GM20431 (cell line): ENCODE measurements at regions not wholly inside any gene's neighbourhood (a gene's known extent, or its start where the extent isn't known, plus 50 kb on each side); places are given as distances from the start of the nearest gene placed in this dataset.
"Not testable (repeated sequence)": the region's sequence is repeated elsewhere in the genome, so short reads cannot be mapped to it uniquely, and the experiment has no call there.

Source experiments
- in situ Hi-C: fragments of 300-500 bp; cut with MseI, MboI; formaldehyde crosslinking; loops from one replicate; pipeline ENCODE4 v1.15.0; 2020; ENCODE audit warnings: low sequenced_read_pairs; ENCODE audit not compliant: unreplicated experiment

- in situ Hi-C loops: no loop called here
These were observed 95.0 kb upstream of the PCSK1 start for GRCh38 chr5:96527768-96528661.

GRCh38 chr5:96528826-96529474, 95.9 kb upstream of the PCSK1 start:
- in situ Hi-C loops: no loop called here

GRCh38 chr5:96529559-96529958, 96.5 kb upstream of the PCSK1 start:
- in situ Hi-C loops: no loop called here

- in situ Hi-C loops: no loop called here
These were observed 97.9 kb upstream of the PCSK1 start for GRCh38 chr5:96530901-96531300.

GRCh38 chr5:96533371-96533770, 100.3 kb upstream of the PCSK1 start:
- in situ Hi-C loops: no loop called here

- in situ Hi-C loops: no loop called here
These were observed 104.3 kb upstream of the PCSK1 start for GRCh38 chr5:96537386-96537785.

GRCh38 chr5:96538808-96539250, 105.8 kb upstream of the PCSK1 start:
- in situ Hi-C loops: no loop called here

- in situ Hi-C loops: no loop called here
These were observed 113.1 kb upstream of the PCSK1 start for GRCh38 chr5:96546120-96546519.

GRCh38 chr5:96547486-96547885, 114.4 kb upstream of the PCSK1 start:
- in situ Hi-C loops: no loop called here

GRCh38 chr5:96548905-96549304, 113.3 kb upstream of the CAST start:
- in situ Hi-C loops: no loop called here

GRCh38 chr5:96560857-96561256, 101.3 kb upstream of the CAST start:
- in situ Hi-C loops: not testable (repeated sequence)

GRCh38 chr5:96562614-96563013, 99.6 kb upstream of the CAST start:
- in situ Hi-C loops: no loop called here

- in situ Hi-C loops: no loop called here
These were observed 98.4 kb upstream of the CAST start for GRCh38 chr5:96563816-96564215.

GRCh38 chr5:96565582-96566265, 96.5 kb upstream of the CAST start:
- in situ Hi-C loops: no loop called here

GRCh38 chr5:96566833-96567587, 95.2 kb upstream of the CAST start:
- in situ Hi-C loops: no loop called here

- in situ Hi-C loops: no loop called here
These were observed 92.8 kb upstream of the CAST start for GRCh38 chr5:96569332-96569731.

- in situ Hi-C loops: no loop called here
These were observed 92.4 kb upstream of the CAST start for GRCh38 chr5:96569770-96570169.

GRCh38 chr5:96572864-96573512, 89.2 kb upstream of the CAST start:
- in situ Hi-C loops: no loop called here

- in situ Hi-C loops: no loop called here
These were observed 88.7 kb upstream of the CAST start for GRCh38 chr5:96573513-96573894.

- in situ Hi-C loops: loop anchor here (25.0 kb wide), 1 partner anchor 715 kb away; no protein-coding TSS in a partner anchor
These were observed 85.3 kb upstream of the CAST start for GRCh38 chr5:96576876-96577275.
